ENCODE measurements at regions not wholly inside any gene's neighbourhood (a gene's known extent, or its start where the extent isn't known, plus 50 kb on each side); places are given as distances from the start of the nearest gene placed in this dataset.

DNA sequence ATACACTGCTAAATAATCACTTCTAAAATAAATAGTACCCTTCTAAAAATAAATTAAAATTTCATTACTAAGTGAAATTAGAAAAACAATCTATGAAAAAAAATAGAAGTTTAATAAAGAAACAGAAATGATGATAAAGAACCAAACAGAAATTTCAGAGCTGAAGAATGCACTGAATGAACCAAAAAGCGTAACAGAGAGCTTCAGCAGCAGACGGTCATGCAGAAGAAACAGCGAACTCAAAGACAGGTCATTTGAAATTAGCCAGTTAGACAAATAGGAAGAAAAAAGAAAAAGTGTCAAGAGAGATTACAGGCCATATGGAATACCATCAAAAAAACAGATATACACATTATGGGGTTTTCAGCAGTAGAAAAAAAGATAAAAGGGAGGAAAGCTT is 706.7 kb downstream of the TBC1D32 start:
- Histone ChIP-seq H3K27me3 (ENCODE audit: insufficient read depth, low read depth, low read length) (no peaks in the 10 kb centered on the region), H3F3A (ENCODE audit: insufficient read depth, low read length, poor library complexity, severe bottlenecking) (no peaks in the 10 kb centered on the region), H3K36me3 (ENCODE audit: insufficient read depth, low read length) (no peaks in the 10 kb centered on the region), H3K79me2 (replicated peaks; ENCODE audit: insufficient read depth, low read length) (no peaks in the 10 kb centered on the region), H3K9me3 (ENCODE audit: low read length) (no peaks in the 10 kb centered on the region), H3K27ac (ENCODE audit: low read length) (no peak overlapping the region), H3K4me2 (ENCODE audit: low read length) (no peak overlapping the region), H2AFZ (ENCODE audit: low read depth, low read length) (no peak overlapping the region), H3K4me3 (ENCODE audit: low read length) (no peak overlapping the region), H4K20me1 (ENCODE audit: insufficient read depth) (no peaks in the 10 kb centered on the region), H3K9ac (ENCODE audit: low read length) (no peak overlapping the region), H3K9me2 (ENCODE audit: insufficient read depth, low read length) (no peaks in the 10 kb centered on the region)
- TF ChIP-seq POLR2AphosphoS5 (IDR thresholded peaks at IDR 0.05) (no peak), RAD21 (conservative IDR thresholded peaks at IDR 0.05) (no peak), SMC3 (conservative IDR thresholded peaks at IDR 0.05; ENCODE audit: poor library complexity) (no peak), MXI1 (conservative IDR thresholded peaks at IDR 0.05; ENCODE audit: poor library complexity, severe bottlenecking) (no peak), TAF1 (IDR thresholded peaks at IDR 0.05; ENCODE audit: low read depth) (no peak), EP300 (conservative IDR thresholded peaks at IDR 0.05; ENCODE audit: poor library complexity, severe bottlenecking) (no peak), EZH2 (IDR thresholded peaks at IDR 0.05; ENCODE audit: borderline replicate concordance, insufficient read depth, low read length, poor library complexity, severe bottlenecking) (no peak)
- TF ChIP-seq, protein P1, sequence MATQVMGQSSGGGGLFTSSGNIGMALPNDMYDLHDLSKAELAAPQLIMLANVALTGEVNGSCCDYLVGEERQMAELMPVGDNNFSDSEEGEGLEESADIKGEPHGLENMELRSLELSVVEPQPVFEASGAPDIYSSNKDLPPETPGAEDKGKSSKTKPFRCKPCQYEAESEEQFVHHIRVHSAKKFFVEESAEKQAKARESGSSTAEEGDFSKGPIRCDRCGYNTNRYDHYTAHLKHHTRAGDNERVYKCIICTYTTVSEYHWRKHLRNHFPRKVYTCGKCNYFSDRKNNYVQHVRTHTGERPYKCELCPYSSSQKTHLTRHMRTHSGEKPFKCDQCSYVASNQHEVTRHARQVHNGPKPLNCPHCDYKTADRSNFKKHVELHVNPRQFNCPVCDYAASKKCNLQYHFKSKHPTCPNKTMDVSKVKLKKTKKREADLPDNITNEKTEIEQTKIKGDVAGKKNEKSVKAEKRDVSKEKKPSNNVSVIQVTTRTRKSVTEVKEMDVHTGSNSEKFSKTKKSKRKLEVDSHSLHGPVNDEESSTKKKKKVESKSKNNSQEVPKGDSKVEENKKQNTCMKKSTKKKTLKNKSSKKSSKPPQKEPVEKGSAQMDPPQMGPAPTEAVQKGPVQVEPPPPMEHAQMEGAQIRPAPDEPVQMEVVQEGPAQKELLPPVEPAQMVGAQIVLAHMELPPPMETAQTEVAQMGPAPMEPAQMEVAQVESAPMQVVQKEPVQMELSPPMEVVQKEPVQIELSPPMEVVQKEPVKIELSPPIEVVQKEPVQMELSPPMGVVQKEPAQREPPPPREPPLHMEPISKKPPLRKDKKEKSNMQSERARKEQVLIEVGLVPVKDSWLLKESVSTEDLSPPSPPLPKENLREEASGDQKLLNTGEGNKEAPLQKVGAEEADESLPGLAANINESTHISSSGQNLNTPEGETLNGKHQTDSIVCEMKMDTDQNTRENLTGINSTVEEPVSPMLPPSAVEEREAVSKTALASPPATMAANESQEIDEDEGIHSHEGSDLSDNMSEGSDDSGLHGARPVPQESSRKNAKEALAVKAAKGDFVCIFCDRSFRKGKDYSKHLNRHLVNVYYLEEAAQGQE (IDR thresholded peaks at IDR 0.05; ENCODE audit: borderline replicate concordance) = no peak
- TF ChIP-seq, protein P2, sequence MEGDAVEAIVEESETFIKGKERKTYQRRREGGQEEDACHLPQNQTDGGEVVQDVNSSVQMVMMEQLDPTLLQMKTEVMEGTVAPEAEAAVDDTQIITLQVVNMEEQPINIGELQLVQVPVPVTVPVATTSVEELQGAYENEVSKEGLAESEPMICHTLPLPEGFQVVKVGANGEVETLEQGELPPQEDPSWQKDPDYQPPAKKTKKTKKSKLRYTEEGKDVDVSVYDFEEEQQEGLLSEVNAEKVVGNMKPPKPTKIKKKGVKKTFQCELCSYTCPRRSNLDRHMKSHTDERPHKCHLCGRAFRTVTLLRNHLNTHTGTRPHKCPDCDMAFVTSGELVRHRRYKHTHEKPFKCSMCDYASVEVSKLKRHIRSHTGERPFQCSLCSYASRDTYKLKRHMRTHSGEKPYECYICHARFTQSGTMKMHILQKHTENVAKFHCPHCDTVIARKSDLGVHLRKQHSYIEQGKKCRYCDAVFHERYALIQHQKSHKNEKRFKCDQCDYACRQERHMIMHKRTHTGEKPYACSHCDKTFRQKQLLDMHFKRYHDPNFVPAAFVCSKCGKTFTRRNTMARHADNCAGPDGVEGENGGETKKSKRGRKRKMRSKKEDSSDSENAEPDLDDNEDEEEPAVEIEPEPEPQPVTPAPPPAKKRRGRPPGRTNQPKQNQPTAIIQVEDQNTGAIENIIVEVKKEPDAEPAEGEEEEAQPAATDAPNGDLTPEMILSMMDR (IDR thresholded peaks at IDR 0.05; ENCODE audit: poor library complexity, severe bottlenecking) = no peak

DNA sequence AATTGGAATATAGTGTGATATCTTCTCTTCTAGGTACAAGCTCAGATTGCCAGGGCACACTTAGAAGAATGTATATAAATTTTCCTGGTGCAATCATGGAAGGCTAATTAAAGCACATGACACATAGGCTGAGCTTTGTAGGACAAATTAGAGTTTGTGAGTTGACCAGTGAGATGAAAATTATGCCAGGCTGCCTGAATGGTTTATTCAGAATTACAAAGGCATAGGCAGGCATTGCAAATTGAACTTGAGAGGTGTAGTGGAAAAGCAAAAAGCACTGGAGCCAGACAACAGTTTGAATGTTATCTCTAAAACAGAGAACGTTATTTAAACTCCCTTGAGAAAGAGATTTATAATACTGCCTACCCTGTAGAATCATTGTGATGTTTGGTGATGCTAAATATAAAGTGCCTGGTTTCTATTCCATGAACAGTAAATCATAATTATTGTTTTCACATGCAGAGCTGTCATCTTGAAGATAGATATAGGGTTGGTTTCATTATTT is 712.1 kb downstream of the TBC1D32 start:
- Histone ChIP-seq H3K9me3 (ENCODE audit: low read length) (no peaks in the 10 kb centered on the region), H3K9me2 (ENCODE audit: insufficient read depth, low read length) (no peaks in the 10 kb centered on the region), H2AFZ (ENCODE audit: low read depth, low read length) (no peak overlapping the region), H3K4me2 (ENCODE audit: low read length) (no peak overlapping the region), H3K36me3 (ENCODE audit: insufficient read depth, low read length) (no peaks in the 10 kb centered on the region), H3K27me3 (ENCODE audit: insufficient read depth, low read depth, low read length) (no peaks in the 10 kb centered on the region), H3K79me2 (replicated peaks; ENCODE audit: insufficient read depth, low read length) (no peaks in the 10 kb centered on the region), H3K9ac (ENCODE audit: low read length) (no peak overlapping the region), H3K4me3 (ENCODE audit: low read length) (no peak overlapping the region), H3K27ac (ENCODE audit: low read length) (no peak overlapping the region), H3F3A (ENCODE audit: insufficient read depth, low read length, poor library complexity, severe bottlenecking) (no peaks in the 10 kb centered on the region), H4K20me1 (ENCODE audit: insufficient read depth) (no peaks in the 10 kb centered on the region)
- no peak for TF ChIP-seq EZH2 (IDR thresholded peaks at IDR 0.05; ENCODE audit: borderline replicate concordance, insufficient read depth, low read length, poor library complexity, severe bottlenecking)
- no peak for TF ChIP-seq SMC3 (conservative IDR thresholded peaks at IDR 0.05; ENCODE audit: poor library complexity)
- TF ChIP-seq, protein P2 (IDR thresholded peaks at IDR 0.05; ENCODE audit: poor library complexity, severe bottlenecking) = no peak
- TF ChIP-seq, protein P1 (IDR thresholded peaks at IDR 0.05; ENCODE audit: borderline replicate concordance) = no peak
- TF ChIP-seq MXI1 (conservative IDR thresholded peaks at IDR 0.05; ENCODE audit: poor library complexity, severe bottlenecking) = no peak
- TF ChIP-seq TAF1 (IDR thresholded peaks at IDR 0.05; ENCODE audit: low read depth) = no peak
- no peak for TF ChIP-seq RAD21 (conservative IDR thresholded peaks at IDR 0.05)
- TF ChIP-seq EP300 (conservative IDR thresholded peaks at IDR 0.05; ENCODE audit: poor library complexity, severe bottlenecking) = no peak
- TF ChIP-seq POLR2AphosphoS5 (IDR thresholded peaks at IDR 0.05) = no peak

Measured in neural cell (in vitro differentiated cells).